Astrocyte of the spinal cord (primary cell): ENCODE measurements at regions not wholly inside any gene's neighbourhood (a gene's known extent, or its start where the extent isn't known, plus 50 kb on each side); places are given as distances from the start of the nearest gene placed in this dataset.
"Not testable (repeated sequence)": the region's sequence is repeated elsewhere in the genome, so short reads cannot be mapped to it uniquely, and the experiment has no call there.

Experiments used
- DNase-seq: peaks from one replicate; pipeline ENCODE4 v3.0.0; 2011; ENCODE audit warnings: low read depth, low spot score
- H3K4me3 ChIP-seq: 2 replicates; pipeline ENCODE4 v1.5.1; 2011; ENCODE audit warnings: low read depth, mild to moderate bottlenecking, low read length, moderate library complexity
- in situ Hi-C: cut with HindIII; loops from 2 replicates; pipeline ENCODE4 v1.10.0; 2017; ENCODE audit warnings: low sequenced_read_pairs
- TF ChIP-seq, protein P1 (sequence below): IDR thresholded peaks from 2 replicates; pipeline ENCODE4 v1.5.1; 2012; ENCODE audit warnings: low read depth, mild to moderate bottlenecking, low read length, inconsistent platforms

GRCh38 chrX:18102006-18102405, 118.7 kb downstream of the BEND2 start:
- TF ChIP-seq, protein P1, sequence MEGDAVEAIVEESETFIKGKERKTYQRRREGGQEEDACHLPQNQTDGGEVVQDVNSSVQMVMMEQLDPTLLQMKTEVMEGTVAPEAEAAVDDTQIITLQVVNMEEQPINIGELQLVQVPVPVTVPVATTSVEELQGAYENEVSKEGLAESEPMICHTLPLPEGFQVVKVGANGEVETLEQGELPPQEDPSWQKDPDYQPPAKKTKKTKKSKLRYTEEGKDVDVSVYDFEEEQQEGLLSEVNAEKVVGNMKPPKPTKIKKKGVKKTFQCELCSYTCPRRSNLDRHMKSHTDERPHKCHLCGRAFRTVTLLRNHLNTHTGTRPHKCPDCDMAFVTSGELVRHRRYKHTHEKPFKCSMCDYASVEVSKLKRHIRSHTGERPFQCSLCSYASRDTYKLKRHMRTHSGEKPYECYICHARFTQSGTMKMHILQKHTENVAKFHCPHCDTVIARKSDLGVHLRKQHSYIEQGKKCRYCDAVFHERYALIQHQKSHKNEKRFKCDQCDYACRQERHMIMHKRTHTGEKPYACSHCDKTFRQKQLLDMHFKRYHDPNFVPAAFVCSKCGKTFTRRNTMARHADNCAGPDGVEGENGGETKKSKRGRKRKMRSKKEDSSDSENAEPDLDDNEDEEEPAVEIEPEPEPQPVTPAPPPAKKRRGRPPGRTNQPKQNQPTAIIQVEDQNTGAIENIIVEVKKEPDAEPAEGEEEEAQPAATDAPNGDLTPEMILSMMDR: no peak
- in situ Hi-C loops: no loop called here
- DNase-seq: no peak
- H3K4me3 ChIP-seq: no peak overlapping the region

- DNase-seq: no peak
- H3K4me3 ChIP-seq: no peak overlapping the region
- TF ChIP-seq, protein P1: no peak
- in situ Hi-C loops: no loop called here
These were observed 119.6 kb downstream of the BEND2 start for GRCh38 chrX:18101087-18101486.

DNA sequence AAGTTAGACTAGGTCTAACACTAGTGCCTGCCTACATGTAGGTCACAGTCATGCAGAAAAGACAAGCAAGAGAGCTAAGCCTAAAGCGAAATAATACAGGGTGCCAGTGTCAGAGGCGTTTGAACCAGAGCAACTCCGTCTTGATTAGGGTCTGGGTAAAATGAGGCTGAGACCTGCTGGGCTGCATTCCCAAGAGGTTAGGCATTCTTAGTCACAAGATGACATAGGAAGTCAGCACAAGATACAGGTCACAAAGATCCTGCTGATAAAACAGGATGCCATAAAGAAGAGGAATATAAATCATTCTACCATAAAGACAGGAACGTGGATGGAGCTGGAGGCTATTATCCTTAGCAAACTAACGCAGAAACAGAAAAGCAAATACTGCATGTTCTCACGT, 120.9 kb downstream of the BEND2 start:
- TF ChIP-seq, protein P1: no peak
- in situ Hi-C loops: no loop called here
- no peak for DNase-seq
- H3K4me3 ChIP-seq: no peak overlapping the region

- no peak for DNase-seq
These were observed 121.9 kb downstream of the BEND2 start for GRCh38 chrX:18098763-18099162.

DNA sequence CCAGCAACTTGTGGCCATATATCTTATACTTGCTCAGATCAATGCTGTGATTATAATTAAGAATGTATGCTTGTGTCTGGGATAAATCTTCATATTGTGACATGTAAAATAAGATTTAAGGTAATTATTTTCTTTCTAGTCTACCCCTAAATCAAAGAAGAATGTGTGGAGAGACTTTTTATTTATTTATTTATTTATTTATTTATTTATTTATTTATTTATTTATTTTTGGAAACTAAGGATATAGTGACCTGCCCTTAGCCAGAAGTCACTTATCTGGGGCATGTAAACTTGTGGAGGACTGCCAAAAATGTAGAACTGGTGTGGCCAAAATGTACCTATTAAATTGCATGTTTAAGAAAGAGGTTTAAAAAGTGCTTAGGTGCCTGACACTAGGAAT, 144.3 kb downstream of the BEND2 start:
- no peak for DNase-seq
- in situ Hi-C loops: no loop called here
- TF ChIP-seq, protein P1: no peak
- H3K4me3 ChIP-seq: no peak overlapping the region

More at GRCh38 chrX:18098763-18099162, 121.9 kb downstream of the BEND2 start:
- H3K4me3 ChIP-seq: no peak overlapping the region
- TF ChIP-seq, protein P1: no peak
- in situ Hi-C loops: no loop called here

DNA sequence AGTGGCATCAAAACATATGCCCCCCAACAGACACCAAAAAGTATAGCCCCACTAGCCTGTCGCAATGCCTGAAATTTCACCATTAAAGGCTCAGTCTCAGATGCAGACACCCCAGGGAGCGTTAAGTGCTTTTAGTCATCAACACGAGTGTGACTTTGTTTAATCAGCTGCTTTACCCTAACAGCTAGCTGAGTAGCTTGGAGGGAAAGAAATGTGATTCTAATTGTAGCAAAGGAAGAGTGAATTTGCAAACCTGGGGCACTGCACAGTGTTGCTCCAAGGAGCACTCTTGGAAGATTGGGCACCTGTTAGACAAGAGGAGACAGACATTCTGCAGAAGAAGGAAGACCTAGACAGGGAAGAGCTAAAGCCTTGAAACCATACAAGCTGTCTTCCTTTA, 145.1 kb downstream of the BEND2 start:
- no peak overlapping the region for H3K4me3 ChIP-seq
- in situ Hi-C loops: no loop called here
- TF ChIP-seq, protein P1: no peak
- no peak for DNase-seq

DNA sequence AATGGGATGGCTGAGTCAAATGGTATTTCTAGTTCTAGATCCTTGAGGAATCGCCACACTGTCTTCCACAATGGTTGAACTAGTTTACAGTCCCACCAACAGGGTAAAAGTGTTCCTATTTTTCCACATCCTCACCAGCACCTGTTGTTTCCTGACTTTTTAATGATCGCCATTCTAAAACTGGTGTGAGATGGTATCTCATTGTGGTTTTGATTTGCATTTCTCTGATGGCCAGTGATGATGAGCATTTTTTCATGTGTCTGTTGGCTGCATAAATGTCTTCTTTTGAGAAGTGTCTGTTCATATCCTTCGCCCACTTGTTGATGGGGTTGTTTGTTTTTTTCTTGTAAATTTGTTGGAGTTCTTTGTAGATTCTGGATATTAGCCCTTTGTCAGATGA, 152.6 kb downstream of the BEND2 start:
- H3K4me3 ChIP-seq, DNase-seq, in situ Hi-C loops: not testable (repeated sequence)
